ENCODE measurements at regions not wholly inside any gene's neighbourhood (a gene's known extent, or its start where the extent isn't known, plus 50 kb on each side); places are given as distances from the start of the nearest gene placed in this dataset.

DNA sequence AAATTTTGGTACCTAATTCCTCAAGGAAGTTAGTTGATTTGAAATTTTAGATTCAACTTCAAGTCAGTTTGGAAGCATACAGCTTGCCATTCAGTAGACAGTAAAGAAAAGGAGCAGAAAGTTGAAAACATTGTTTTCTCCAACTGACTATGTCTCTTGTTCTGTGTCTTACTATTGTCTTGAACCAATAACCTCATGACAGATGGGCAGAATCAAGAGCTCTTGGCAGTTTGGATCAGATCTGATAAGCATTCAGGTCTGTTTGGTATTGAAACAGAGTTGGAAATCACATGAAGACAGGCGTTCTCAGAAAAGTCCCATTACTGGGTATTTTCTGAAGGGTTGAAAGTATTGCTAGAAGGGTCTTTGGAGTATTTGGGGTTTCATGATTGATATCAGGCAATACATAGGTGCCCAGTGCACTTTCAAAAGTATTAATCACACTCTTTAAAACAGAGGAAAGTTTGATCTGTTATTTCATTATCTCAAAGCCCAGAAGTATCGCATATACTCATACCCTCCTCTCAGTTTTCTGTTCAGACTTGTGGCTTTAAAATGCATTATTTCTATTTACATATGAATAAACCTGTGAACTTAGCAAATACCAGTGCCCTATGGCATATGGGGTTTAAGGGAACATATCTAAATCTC, 428.4 kb upstream of the ZEB2 start:
- DNase-seq (ENCODE audit: low spot score) = no peak
- Mint-ChIP-seq H3K9me3 (no peaks in the 10 kb centered on the region), H3K27ac (no peak overlapping the region), H3K36me3 (ENCODE audit: low read depth) (no peaks in the 10 kb centered on the region), H3K27me3 (ENCODE audit: insufficient read depth) (no peaks in the 10 kb centered on the region), H3K4me1 (ENCODE audit: low read depth) (no peaks in the 10 kb centered on the region), H3K4me3 (no peak overlapping the region)
- intact Hi-C loops (cut with micrococcal nuclease) = no loop called here

DNA sequence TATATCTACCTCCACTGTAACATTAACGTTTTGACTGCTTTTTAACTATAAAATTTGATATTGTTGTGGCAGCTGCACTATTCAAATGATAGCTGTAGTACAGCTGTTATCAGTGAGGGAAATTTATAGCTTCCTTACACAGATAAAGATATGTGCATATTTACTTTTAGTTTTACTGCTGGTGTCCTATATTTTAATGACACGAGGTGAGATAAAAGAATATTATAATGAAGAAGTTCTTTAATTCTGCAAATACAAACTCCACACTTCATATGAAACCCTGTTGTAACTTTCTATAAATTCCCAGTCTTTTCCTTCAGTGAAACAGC, 427.8 kb upstream of the ZEB2 start:
- Mint-ChIP-seq H3K4me3 (no peak overlapping the region), H3K9me3 (no peaks in the 10 kb centered on the region), H3K36me3 (ENCODE audit: low read depth) (no peaks in the 10 kb centered on the region), H3K27me3 (ENCODE audit: insufficient read depth) (no peaks in the 10 kb centered on the region), H3K4me1 (ENCODE audit: low read depth) (no peaks in the 10 kb centered on the region), H3K27ac (no peak overlapping the region)
- intact Hi-C loops (cut with micrococcal nuclease) = no loop called here
- DNase-seq (ENCODE audit: low spot score) = no peak

DNA sequence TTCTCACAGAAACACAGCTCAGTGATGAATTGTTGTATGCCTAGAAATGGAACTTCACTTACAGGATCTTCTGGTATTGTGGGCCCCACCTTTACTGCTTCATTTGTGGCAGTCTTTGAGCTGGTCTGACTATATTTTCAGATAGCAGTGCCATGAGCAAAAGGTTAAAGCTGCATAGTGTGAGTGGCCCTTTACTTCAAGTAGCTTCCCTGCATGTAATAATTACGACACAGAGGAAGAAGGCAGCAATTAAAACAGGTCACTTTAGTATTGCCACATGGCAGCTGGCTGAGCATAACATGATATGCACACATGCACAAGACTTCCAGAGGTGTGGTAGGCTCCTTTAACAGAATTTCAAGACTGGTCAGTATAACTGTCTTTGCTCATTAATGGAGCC, 426.3 kb upstream of the ZEB2 start:
- H3K36me3 Mint-ChIP-seq (ENCODE audit: low read depth) = no peaks in the 10 kb centered on the region
- no peaks in the 10 kb centered on the region for H3K9me3 Mint-ChIP-seq
- H3K4me1 Mint-ChIP-seq (ENCODE audit: low read depth) = no peaks in the 10 kb centered on the region
- intact Hi-C loops (cut with micrococcal nuclease) = no loop called here
- no peak for DNase-seq (ENCODE audit: low spot score)
- H3K27me3 Mint-ChIP-seq (ENCODE audit: insufficient read depth) = no peaks in the 10 kb centered on the region
- H3K4me3 Mint-ChIP-seq = no peak overlapping the region
- no peak overlapping the region for H3K27ac Mint-ChIP-seq

DNA sequence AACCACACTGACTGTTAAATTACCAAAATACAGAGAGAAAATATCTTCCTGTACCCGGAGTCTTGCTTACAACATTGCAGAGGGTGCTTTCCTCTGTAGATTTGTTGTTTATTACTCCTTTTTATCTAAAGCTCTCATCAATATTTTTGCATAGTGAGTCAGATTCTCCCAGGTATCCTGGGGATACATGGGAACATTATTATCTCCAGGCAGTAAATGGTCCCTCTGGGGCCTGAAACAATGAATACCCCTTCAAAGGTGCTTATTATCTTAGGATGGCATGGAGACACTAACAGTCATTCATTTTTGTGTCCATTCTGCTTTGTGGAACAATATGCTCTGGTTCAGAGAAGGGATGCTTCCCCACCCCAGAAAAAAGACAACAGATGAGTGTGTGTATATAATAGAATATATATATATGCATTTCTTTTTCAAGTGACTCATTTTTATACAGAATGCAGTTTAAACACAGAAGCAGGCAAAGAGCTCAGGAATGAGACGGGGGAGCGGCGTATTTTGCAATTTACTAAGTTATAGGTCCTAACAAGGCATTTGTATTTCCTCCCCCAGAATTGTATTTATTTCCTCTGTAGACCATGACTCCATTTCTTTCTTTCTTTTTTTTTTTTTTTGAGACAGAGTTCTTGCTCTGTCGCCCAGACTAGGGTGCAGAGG, 424.8 kb upstream of the ZEB2 start:
- H3K27ac Mint-ChIP-seq = no peak overlapping the region
- H3K4me1 Mint-ChIP-seq (ENCODE audit: low read depth) = no peaks in the 10 kb centered on the region
- intact Hi-C loops (cut with micrococcal nuclease) = no loop called here
- no peak for DNase-seq (ENCODE audit: low spot score)
- no peaks in the 10 kb centered on the region for H3K9me3 Mint-ChIP-seq
- no peaks in the 10 kb centered on the region for H3K27me3 Mint-ChIP-seq (ENCODE audit: insufficient read depth)
- no peak overlapping the region for H3K4me3 Mint-ChIP-seq
- no peaks in the 10 kb centered on the region for H3K36me3 Mint-ChIP-seq (ENCODE audit: low read depth)

DNA sequence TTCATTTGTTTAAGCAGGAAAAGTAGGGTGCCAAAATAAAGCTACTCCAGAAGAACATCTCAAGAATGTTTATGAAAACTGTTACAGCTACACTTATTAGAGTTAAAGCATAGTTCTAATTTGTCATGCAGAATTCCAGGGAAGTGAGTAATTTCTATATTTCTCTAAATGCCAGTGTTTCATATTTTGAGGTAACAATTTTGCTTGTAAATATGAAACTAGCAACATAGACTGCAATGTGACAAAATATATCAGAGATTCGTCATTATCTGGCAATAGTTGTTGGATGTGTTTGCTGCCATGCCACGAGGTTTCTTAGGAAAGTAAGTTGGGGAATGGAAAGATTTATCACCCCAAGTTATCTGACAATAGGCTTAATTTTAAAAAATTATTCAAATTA, 424.1 kb upstream of the ZEB2 start:
- intact Hi-C loops (cut with micrococcal nuclease) = no loop called here
- H3K9me3 Mint-ChIP-seq = no peaks in the 10 kb centered on the region
- H3K36me3 Mint-ChIP-seq (ENCODE audit: low read depth) = no peaks in the 10 kb centered on the region
- no peak overlapping the region for H3K27ac Mint-ChIP-seq
- no peaks in the 10 kb centered on the region for H3K4me1 Mint-ChIP-seq (ENCODE audit: low read depth)
- no peak overlapping the region for H3K4me3 Mint-ChIP-seq
- DNase-seq (ENCODE audit: low spot score) = no peak
- H3K27me3 Mint-ChIP-seq (ENCODE audit: insufficient read depth) = no peaks in the 10 kb centered on the region

DNA sequence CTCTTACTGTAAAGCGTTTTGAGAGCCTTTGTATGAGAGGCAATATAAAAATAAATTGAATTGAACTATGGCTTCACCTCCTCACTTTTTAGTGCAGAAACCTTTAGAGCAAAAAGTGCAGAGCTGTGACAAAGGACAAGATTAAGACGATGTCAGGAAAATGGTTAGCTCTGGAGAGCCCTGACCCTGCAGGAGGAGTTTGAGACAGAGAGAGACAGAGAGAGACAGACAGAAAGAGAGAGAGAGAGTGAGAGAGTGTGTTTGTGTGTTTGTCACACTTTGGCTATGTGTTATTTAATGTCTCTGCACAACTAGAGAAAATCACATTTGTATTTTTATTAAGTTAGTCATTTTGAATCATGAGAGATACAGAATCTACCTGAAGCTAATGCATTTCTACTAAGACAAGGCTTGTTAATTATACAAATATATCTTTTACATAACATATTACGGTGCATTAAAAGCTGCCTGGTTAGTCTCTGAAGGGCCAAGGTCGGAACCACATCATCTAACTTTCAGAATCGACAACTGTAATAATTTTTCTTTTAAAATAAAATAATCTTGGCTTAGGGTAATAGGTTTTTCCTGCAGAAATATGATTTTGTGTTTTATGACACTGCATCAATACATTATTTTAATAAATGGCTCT, 423.5 kb upstream of the ZEB2 start:
- Mint-ChIP-seq H3K36me3 (ENCODE audit: low read depth) (no peaks in the 10 kb centered on the region), H3K4me1 (ENCODE audit: low read depth) (no peaks in the 10 kb centered on the region), H3K4me3 (no peak overlapping the region), H3K9me3 (no peaks in the 10 kb centered on the region), H3K27ac (no peak overlapping the region), H3K27me3 (ENCODE audit: insufficient read depth) (no peaks in the 10 kb centered on the region)
- intact Hi-C loops (cut with micrococcal nuclease) = no loop called here
- no peak for DNase-seq (ENCODE audit: low spot score)

DNA sequence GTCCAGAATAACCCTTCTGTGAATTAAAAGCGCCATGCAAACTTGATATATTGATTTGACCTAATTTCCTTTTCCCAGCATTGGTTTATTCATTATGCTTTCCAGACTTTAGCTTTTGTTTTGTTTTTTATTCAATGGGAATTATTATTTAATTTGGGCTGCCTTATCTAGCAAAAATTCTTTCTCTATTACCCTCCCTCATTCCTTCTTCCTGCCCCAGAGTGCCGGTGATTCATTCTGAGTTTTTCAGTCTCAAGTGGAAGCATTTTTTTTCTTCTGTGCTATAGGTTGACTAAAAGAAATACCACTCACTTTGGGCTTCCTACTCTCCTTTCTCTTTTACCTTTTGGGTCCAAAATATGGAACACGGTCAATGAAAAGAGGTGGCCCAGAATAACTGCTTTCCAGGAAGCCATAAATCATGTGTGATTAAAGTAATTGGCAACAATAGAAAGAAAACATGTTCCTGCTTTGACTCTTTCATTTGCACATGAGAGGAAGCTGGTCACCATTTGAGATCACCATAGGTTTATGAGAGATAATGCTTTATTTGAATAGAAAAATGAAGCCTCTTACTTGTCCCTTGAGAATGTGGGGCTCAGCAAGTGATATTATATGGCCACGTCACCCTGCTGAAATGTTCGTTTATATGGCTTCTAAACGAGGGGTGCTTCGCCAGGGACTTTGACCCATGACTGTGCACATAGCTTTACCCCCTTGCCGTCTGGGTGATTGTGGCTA, 422.8 kb upstream of the ZEB2 start:
- Mint-ChIP-seq H3K27ac (no peak overlapping the region), H3K4me3 (no peak overlapping the region), H3K4me1 (ENCODE audit: low read depth) (no peaks in the 10 kb centered on the region), H3K27me3 (ENCODE audit: insufficient read depth) (no peaks in the 10 kb centered on the region), H3K9me3 (no peaks in the 10 kb centered on the region), H3K36me3 (ENCODE audit: low read depth) (no peaks in the 10 kb centered on the region)
- no peak for DNase-seq (ENCODE audit: low spot score)
- intact Hi-C loops (cut with micrococcal nuclease) = no loop called here

DNA sequence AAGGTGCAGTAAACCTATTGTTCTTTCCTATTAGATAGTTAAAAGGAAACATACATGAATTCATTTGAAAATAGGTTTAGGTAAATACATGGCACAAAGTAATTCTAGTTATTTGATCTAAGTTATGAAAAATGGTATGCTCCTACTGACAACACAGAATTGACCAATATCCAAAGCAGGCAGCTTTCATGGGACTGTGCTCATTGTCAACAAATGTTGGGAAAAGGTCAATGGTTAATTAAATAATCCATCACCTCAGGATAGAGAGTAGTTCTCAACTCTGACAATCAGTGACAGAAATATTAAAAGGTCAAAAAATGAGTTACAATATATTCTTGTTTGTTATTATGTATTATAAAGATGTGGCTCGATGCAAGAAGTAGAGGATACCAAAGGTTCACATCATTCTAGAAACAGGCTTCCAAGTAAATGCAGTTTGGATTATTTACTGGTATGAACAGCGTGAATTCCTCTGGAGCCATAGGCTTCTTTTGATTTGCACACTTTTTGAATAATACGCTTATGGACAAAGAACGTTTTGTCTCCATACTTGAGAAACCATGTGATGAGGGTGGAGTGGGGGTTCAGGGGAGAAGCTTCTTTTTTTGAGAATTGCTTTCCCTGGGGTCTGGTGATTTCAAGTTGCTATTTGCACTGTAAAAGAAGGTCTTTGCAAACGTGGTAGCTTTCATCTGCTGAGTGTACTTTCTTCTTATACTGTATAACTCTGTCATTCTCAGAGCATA, 422.0 kb upstream of the ZEB2 start:
- H3K4me3 Mint-ChIP-seq = no peak overlapping the region
- no peaks in the 10 kb centered on the region for H3K36me3 Mint-ChIP-seq (ENCODE audit: low read depth)
- intact Hi-C loops (cut with micrococcal nuclease) = no loop called here
- H3K4me1 Mint-ChIP-seq (ENCODE audit: low read depth) = no peaks in the 10 kb centered on the region
- no peaks in the 10 kb centered on the region for H3K27me3 Mint-ChIP-seq (ENCODE audit: insufficient read depth)
- H3K27ac Mint-ChIP-seq = no peak overlapping the region
- no peaks in the 10 kb centered on the region for H3K9me3 Mint-ChIP-seq
- no peak for DNase-seq (ENCODE audit: low spot score)

DNA sequence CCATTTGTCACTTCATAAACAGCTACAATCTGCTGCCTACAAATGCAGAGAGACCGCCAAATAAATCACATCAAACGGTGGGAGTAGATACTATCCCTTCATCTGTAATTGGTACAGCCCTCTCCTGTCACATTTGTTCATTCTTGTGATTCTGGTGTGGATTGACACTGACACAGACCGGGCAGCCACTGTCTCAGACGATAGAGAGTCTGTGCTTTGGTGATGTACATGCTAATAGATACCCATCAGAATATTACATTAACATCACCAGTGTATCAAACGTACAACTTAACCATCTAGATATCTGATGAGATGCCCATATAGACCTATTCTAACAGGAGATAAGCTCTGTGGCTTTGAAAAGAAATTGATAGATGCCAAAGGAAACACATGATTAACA, 419.7 kb upstream of the ZEB2 start:
- H3K36me3 Mint-ChIP-seq (ENCODE audit: low read depth) = no peaks in the 10 kb centered on the region

DNA sequence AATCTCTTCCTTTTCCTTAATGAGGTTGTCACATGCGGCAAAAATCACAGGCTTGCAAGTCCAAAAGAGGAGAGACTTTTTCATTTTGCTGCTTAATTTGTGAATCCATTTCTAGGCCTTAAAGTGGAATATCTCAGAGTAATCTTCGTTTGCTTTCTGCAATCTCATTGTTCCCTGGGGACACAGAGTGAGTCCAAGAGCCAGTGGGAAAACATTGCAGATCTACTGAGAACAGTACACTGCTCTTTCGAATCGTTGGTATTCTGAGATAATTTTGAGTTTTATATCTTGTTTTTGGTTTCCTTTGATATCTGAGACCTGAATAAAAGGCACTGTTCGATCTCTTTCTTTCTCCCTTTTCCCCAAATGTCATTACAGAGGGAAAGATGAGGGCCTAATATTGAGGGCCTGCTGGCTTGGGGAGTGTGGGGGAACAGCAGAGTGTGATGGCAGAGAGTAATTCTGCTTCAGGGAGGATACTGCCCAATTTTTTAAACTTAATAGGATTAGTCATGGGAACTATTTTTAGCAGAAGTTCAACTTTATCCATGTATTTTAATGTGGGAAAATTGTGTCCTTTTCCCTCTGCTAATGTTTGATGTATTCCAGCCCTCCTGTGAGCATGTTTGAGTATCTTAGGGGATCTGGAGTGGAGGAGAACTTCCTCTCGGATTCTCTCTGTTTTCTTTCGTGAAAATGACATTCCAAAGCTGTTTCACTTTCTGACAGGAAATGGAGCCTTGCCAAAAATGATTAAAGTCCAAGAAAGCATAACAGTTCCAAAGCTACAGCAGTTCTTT, 418.2 kb upstream of the ZEB2 start:
- intact Hi-C loops (cut with micrococcal nuclease) = no loop called here
- Mint-ChIP-seq H3K9me3 (no peaks in the 10 kb centered on the region), H3K36me3 (ENCODE audit: low read depth) (no peaks in the 10 kb centered on the region), H3K27ac (no peak overlapping the region), H3K27me3 (ENCODE audit: insufficient read depth) (no peaks in the 10 kb centered on the region), H3K4me3 (no peak overlapping the region), H3K4me1 (ENCODE audit: low read depth) (no peaks in the 10 kb centered on the region)
- no peak for DNase-seq (ENCODE audit: low spot score)

More for the DNA sequence above, 419.7 kb upstream of the ZEB2 start:
- intact Hi-C loops (cut with micrococcal nuclease) = no loop called here
- no peak overlapping the region for H3K27ac Mint-ChIP-seq
- no peak for DNase-seq (ENCODE audit: low spot score)
- H3K4me3 Mint-ChIP-seq = no peak overlapping the region
- H3K9me3 Mint-ChIP-seq = no peaks in the 10 kb centered on the region
- no peaks in the 10 kb centered on the region for H3K27me3 Mint-ChIP-seq (ENCODE audit: insufficient read depth)
- H3K4me1 Mint-ChIP-seq (ENCODE audit: low read depth) = no peaks in the 10 kb centered on the region

DNA sequence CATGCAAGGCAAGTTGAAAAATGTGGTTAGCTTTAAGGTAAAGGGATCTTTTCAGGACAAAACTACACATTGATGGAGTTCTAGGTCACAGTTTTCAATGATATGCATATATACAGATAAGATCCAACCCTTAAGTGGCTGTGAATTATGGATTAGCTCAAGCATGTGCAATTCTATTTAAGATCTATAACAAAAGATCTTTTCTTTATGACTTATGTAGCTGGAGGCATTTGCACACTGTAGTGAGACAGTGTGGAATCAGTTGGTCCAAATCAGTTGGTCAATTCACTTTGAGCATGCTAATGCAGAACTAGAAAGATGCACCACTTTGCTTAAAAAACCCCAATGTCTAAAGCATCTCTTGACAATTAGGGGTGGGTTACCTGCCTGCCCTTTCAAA, 417.1 kb upstream of the ZEB2 start:
- no peaks in the 10 kb centered on the region for H3K4me1 Mint-ChIP-seq (ENCODE audit: low read depth)
- no peaks in the 10 kb centered on the region for H3K36me3 Mint-ChIP-seq (ENCODE audit: low read depth)
- no peak for DNase-seq (ENCODE audit: low spot score)
- no peak overlapping the region for H3K27ac Mint-ChIP-seq
- H3K9me3 Mint-ChIP-seq = no peaks in the 10 kb centered on the region
- no peaks in the 10 kb centered on the region for H3K27me3 Mint-ChIP-seq (ENCODE audit: insufficient read depth)
- no peak overlapping the region for H3K4me3 Mint-ChIP-seq
- intact Hi-C loops (cut with micrococcal nuclease) = no loop called here

DNA sequence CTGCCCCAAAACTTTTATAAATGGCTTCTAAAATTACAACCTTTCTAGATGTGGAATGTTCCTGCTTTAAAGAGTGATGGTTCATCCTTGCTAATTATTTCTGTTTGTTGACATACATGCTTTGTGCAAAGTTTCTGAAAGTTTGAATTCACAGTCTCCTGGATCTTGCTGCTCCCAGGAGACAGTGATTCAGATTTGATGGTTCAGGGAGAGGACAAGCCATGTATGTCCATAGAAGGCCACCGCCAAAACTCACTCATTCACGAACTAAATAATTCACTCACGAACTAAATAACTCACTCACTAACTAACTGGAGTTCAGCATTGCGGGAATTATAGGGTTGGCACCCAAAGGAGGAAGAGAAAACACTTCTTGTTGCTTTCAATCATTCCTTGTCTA, 416.5 kb upstream of the ZEB2 start:
- Mint-ChIP-seq H3K36me3 (ENCODE audit: low read depth) (no peaks in the 10 kb centered on the region), H3K27ac (no peak overlapping the region)
- intact Hi-C loops (cut with micrococcal nuclease) = no loop called here

More for the DNA sequence above, 416.5 kb upstream of the ZEB2 start:
- no peaks in the 10 kb centered on the region for H3K9me3 Mint-ChIP-seq
- H3K27me3 Mint-ChIP-seq (ENCODE audit: insufficient read depth) = no peaks in the 10 kb centered on the region
- DNase-seq (ENCODE audit: low spot score) = no peak
- no peak overlapping the region for H3K4me3 Mint-ChIP-seq
- no peaks in the 10 kb centered on the region for H3K4me1 Mint-ChIP-seq (ENCODE audit: low read depth)

Data from activated T-helper 1 cell treated with anti-CD3 and anti-CD28 coated beads, Interleukin-12 subunit alpha, Interleukin-12 subunit beta, Interleukin-2, Interleukin-4 antibody, amounts not matched to agents 30 ng/mL and 10 ng/mL and 1 ng/mL, durations not matched to agents 14 hours and 24 hours and 36 hours (primary cell).